HCT116 (cell line): ENCODE measurements at regions not wholly inside any gene's neighbourhood (a gene's known extent, or its start where the extent isn't known, plus 50 kb on each side); places are given as distances from the start of the nearest gene placed in this dataset.

ENCODE experiments used
- CEBPB ChIP-seq: IDR thresholded peaks from 2 replicates; pipeline ENCODE4 v1.6.1; 2012; ENCODE audit warnings: low read depth
- EGR1 ChIP-seq: IDR thresholded peaks from 2 replicates; pipeline ENCODE4 v1.6.1; 2012; ENCODE audit warnings: low read depth
- EZH2 ChIP-seq: fragments of 200-600 bp; sonication (generic); IDR thresholded peaks from 2 replicates; pipeline ENCODE4 v1.6.1; 2017; ENCODE audit warnings: antibody characterized with exemption, mixed run types
- EZH2phosphoT487 ChIP-seq: fragments of 200-600 bp; IDR thresholded peaks from 2 replicates; pipeline ENCODE4 v1.6.1; 2018; ENCODE audit warnings: antibody characterized with exemption, borderline replicate concordance
- JUND ChIP-seq: IDR thresholded peaks from 2 replicates; pipeline ENCODE4 v1.6.1; 2012
- POLR2A ChIP-seq: IDR thresholded peaks from 2 replicates; pipeline ENCODE4 v1.7.0; 2011; ENCODE audit warnings: borderline replicate concordance; ENCODE audit not compliant: insufficient read depth, insufficient read length; ENCODE audit errors: extremely low read depth
- POLR2AphosphoS5 ChIP-seq: IDR thresholded peaks from 2 replicates; pipeline ENCODE4 v1.6.1; 2011; ENCODE audit warnings: mild to moderate bottlenecking, low read depth, low read length, moderate library complexity
- SP1 ChIP-seq: IDR thresholded peaks from 2 replicates; pipeline ENCODE4 v1.6.1; 2012; ENCODE audit warnings: low read depth
- SRF ChIP-seq: IDR thresholded peaks from 2 replicates; pipeline ENCODE4 v1.6.1; 2012; ENCODE audit warnings: low read depth
- ZNF274 ChIP-seq: fragments of 200-500 bp; sonication (Bioruptor generic); IDR thresholded peaks from 2 replicates; pipeline ENCODE4 v1.6.1; 2014; ENCODE audit warnings: mild to moderate bottlenecking, low read depth, low read length, inconsistent platforms
- TF ChIP-seq, protein P1 (sequence below), 3 experiments: fragments of 200-600 bp in 1 of 3; sonication (generic) in 1 of 3; IDR thresholded peaks in 2 of 3; conservative IDR thresholded peaks in 1 of 3; 2 replicates each; pipeline ENCODE4 v1.5.1; 2012 to 2017; ENCODE audit warnings: low read depth in 2 of 3, low read length in 2 of 3, antibody characterized with exemption in 1 of 3, borderline replicate concordance in 1 of 3, control low read depth in 1 of 3, mild to moderate bottlenecking in 1 of 3, mixed read lengths in 1 of 3, mixed run types in 1 of 3, moderate library complexity in 1 of 3; ENCODE audit not compliant: insufficient read depth in 1 of 3

DNA sequence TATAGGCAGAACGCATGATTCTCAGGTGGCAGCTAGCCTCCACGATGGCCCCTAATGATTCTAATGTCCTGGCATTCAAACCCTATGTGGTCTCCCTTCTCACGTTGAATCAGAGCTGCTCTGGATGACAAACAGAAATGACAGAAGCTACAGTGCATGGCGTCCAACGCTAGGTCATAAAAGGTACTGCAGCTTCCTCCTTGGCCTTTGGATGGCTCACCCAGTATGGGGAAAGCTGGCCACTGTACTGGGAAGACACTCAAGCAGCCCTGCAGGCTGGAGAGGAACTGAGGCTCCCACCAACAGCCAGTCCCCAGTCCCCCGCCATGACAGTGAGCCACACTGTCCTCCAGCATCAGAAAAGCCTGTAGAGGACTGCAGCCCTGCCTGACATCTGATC, 286.3 kb downstream of the FAM43A start:
- TF ChIP-seq JUND: no peak
- no peak for TF ChIP-seq EZH2
- TF ChIP-seq, protein P1, sequence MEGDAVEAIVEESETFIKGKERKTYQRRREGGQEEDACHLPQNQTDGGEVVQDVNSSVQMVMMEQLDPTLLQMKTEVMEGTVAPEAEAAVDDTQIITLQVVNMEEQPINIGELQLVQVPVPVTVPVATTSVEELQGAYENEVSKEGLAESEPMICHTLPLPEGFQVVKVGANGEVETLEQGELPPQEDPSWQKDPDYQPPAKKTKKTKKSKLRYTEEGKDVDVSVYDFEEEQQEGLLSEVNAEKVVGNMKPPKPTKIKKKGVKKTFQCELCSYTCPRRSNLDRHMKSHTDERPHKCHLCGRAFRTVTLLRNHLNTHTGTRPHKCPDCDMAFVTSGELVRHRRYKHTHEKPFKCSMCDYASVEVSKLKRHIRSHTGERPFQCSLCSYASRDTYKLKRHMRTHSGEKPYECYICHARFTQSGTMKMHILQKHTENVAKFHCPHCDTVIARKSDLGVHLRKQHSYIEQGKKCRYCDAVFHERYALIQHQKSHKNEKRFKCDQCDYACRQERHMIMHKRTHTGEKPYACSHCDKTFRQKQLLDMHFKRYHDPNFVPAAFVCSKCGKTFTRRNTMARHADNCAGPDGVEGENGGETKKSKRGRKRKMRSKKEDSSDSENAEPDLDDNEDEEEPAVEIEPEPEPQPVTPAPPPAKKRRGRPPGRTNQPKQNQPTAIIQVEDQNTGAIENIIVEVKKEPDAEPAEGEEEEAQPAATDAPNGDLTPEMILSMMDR (IDR thresholded peaks at IDR 0.05 in 2 of 3, conservative IDR thresholded peaks at IDR 0.05 in 1 of 3; ENCODE audit: borderline replicate concordance in 1 of 3, insufficient read depth in 1 of 3, low read depth in 2 of 3, low read length in 2 of 3): no peak
- TF ChIP-seq SP1: no peak
- no peak for TF ChIP-seq EGR1
- no peak for TF ChIP-seq POLR2A
- no peak for TF ChIP-seq SRF
- no peak for TF ChIP-seq ZNF274
- TF ChIP-seq EZH2phosphoT487: no peak
- TF ChIP-seq POLR2AphosphoS5: no peak
- TF ChIP-seq CEBPB: no peak
